H9 (cell line): ENCODE measurements at regions not wholly inside any gene's neighbourhood (a gene's known extent, or its start where the extent isn't known, plus 50 kb on each side); places are given as distances from the start of the nearest gene placed in this dataset.

Experiments
- DNase-seq: peaks from one replicate; pipeline ENCODE4 v3.0.0-alpha.2; 2017
- H2AFZ ChIP-seq: one replicate; pipeline ENCODE4 v1.6.1; 2013; ENCODE audit warnings: mild to moderate bottlenecking, low read length, control low read depth, moderate library complexity
- H2AK5ac ChIP-seq: 2 replicates; pipeline ENCODE4 v1.6.1; 2013; ENCODE audit warnings: low read length, control low read depth, mixed read lengths; ENCODE audit not compliant: insufficient read length
- H2BK120ac ChIP-seq: one replicate; pipeline ENCODE4 v1.6.1; 2013; ENCODE audit warnings: low read depth, mild to moderate bottlenecking, low read length, control low read depth, inconsistent platforms; ENCODE audit not compliant: poor library complexity, severe bottlenecking
- H2BK12ac ChIP-seq: 2 replicates; pipeline ENCODE4 v1.6.1; 2013; ENCODE audit warnings: low read length, control low read depth, mixed read lengths, low read depth; ENCODE audit not compliant: insufficient read length
- H2BK15ac ChIP-seq: 2 replicates; pipeline ENCODE4 v1.6.1; 2013; ENCODE audit warnings: low read depth, low read length, control low read depth
- H2BK20ac ChIP-seq: one replicate; pipeline ENCODE4 v1.6.1; 2013; ENCODE audit warnings: low read depth, mild to moderate bottlenecking, low read length, control low read depth, inconsistent platforms; ENCODE audit not compliant: poor library complexity, severe bottlenecking
- H2BK5ac ChIP-seq: 2 replicates; pipeline ENCODE4 v1.6.1; 2013; ENCODE audit warnings: low read length, control low read depth, mixed read lengths; ENCODE audit not compliant: insufficient read length
- H3K14ac ChIP-seq: 2 replicates; pipeline ENCODE4 v1.6.1; 2013; ENCODE audit warnings: low read length, control low read depth; ENCODE audit not compliant: insufficient read depth
- H3K18ac ChIP-seq: 2 replicates; pipeline ENCODE4 v1.6.1; 2013; ENCODE audit warnings: low read depth, mild to moderate bottlenecking, mixed read lengths, low read length, control low read depth; ENCODE audit not compliant: insufficient read length
- H3K23ac ChIP-seq: 2 replicates; pipeline ENCODE4 v1.6.1; 2013; ENCODE audit warnings: low read length, control low read depth, mixed read lengths, low read depth; ENCODE audit not compliant: insufficient read length
- H3K23me2 ChIP-seq: 2 replicates; pipeline ENCODE4 v1.6.1; 2013; ENCODE audit warnings: low read depth, mild to moderate bottlenecking, mixed read lengths, low read length, control low read depth; ENCODE audit not compliant: insufficient read length, poor library complexity, severe bottlenecking
- H3K27ac ChIP-seq: 2 replicates; pipeline ENCODE4 v1.5.1; 2013; ENCODE audit warnings: low read length, control low read depth, mixed read lengths, low read depth; ENCODE audit not compliant: insufficient read length
- H3K27me3 ChIP-seq: 2 replicates; pipeline ENCODE4 v1.6.1; 2013; ENCODE audit warnings: low read length, control low read depth, inconsistent platforms; ENCODE audit not compliant: insufficient read depth
- H3K4ac ChIP-seq: 2 replicates; pipeline ENCODE4 v1.6.1; 2013; ENCODE audit warnings: low read depth, mild to moderate bottlenecking, control low read depth, inconsistent platforms, low read length, moderate library complexity
- H3K4me1 ChIP-seq: 2 replicates; pipeline ENCODE4 v1.6.1; 2013; ENCODE audit warnings: low read length, control low read depth, inconsistent platforms; ENCODE audit not compliant: insufficient read depth
- H3K4me2 ChIP-seq: 2 replicates; pipeline ENCODE4 v1.6.1; 2013; ENCODE audit warnings: low read length, control low read depth, mixed read lengths; ENCODE audit not compliant: insufficient read length, insufficient read depth
- H3K56ac ChIP-seq: 2 replicates; pipeline ENCODE4 v1.6.1; 2013; ENCODE audit warnings: low read depth, mild to moderate bottlenecking, mixed read lengths, low read length, control low read depth; ENCODE audit not compliant: insufficient read length
- H3K79me1 ChIP-seq: 2 replicates; pipeline ENCODE4 v1.6.1; 2013; ENCODE audit warnings: low read depth, mild to moderate bottlenecking, moderate library complexity, low read length, control low read depth, inconsistent platforms; ENCODE audit not compliant: insufficient read depth, poor library complexity, severe bottlenecking
- H3K79me2 ChIP-seq: 2 replicates; pipeline ENCODE4 v1.6.1; 2013; ENCODE audit warnings: low read length, control low read depth, inconsistent platforms; ENCODE audit not compliant: insufficient read depth
- H3K9ac ChIP-seq: 2 replicates; pipeline ENCODE4 v1.6.1; 2013; ENCODE audit warnings: low read length, control low read depth, mixed read lengths; ENCODE audit not compliant: insufficient read length; ENCODE audit errors: extremely low read depth
- H3K9me3 ChIP-seq: one replicate; pipeline ENCODE4 v1.6.1; 2013; ENCODE audit warnings: low read depth, low read length, inconsistent platforms; ENCODE audit not compliant: control insufficient read depth
- H3T11ph ChIP-seq: one replicate; pipeline ENCODE4 v1.6.1; 2013; ENCODE audit warnings: mild to moderate bottlenecking, low read length, control low read depth, inconsistent platforms
- H4K20me1 ChIP-seq: one replicate; pipeline ENCODE4 v1.6.1; 2013; ENCODE audit not compliant: control insufficient read depth, insufficient read length, insufficient read depth
- H4K5ac ChIP-seq: 2 replicates; pipeline ENCODE4 v1.6.1; 2013; ENCODE audit warnings: low read depth, mild to moderate bottlenecking, mixed read lengths, low read length, control low read depth; ENCODE audit not compliant: insufficient read length
- H4K8ac ChIP-seq: replicated peaks from 2 replicates; pipeline ENCODE4 v1.6.1; 2013; ENCODE audit warnings: low read length, control low read depth, mixed read lengths, low read depth; ENCODE audit not compliant: insufficient read length
- H4K91ac ChIP-seq: 2 replicates; pipeline ENCODE4 v1.6.1; 2013; ENCODE audit warnings: low read depth, mild to moderate bottlenecking, moderate library complexity, mixed read lengths, low read length, control low read depth; ENCODE audit not compliant: insufficient read length
- H3K27ac Mint-ChIP-seq, 3 experiments: 2 replicates in 2 of 3; 3 replicates in 1 of 3; pipeline ENCODE4 v1.8.0; 2020 to 2021; ENCODE audit warnings: mixed read lengths in 3 of 3, mild to moderate bottlenecking in 1 of 3, moderate library complexity in 1 of 3
- H3K27me3 Mint-ChIP-seq: 2 replicates; pipeline ENCODE4 v1.8.0; 2021; ENCODE audit warnings: low read depth, mild to moderate bottlenecking, moderate library complexity, mixed read lengths
- H3K36me3 Mint-ChIP-seq, 3 experiments: 2 replicates in 2 of 3; 3 replicates in 1 of 3; pipeline ENCODE4 v1.8.0; 2020 to 2021; ENCODE audit warnings: low read depth in 3 of 3, mixed read lengths in 3 of 3; ENCODE audit not compliant: insufficient read depth in 1 of 3
- H3K4me1 Mint-ChIP-seq, 2 experiments: 2 replicates each; pipeline ENCODE4 v1.8.0; 2020; ENCODE audit warnings: mixed read lengths in 2 of 2
- H3K4me3 Mint-ChIP-seq, 2 experiments: 2 replicates in 1 of 2; 3 replicates in 1 of 2; pipeline ENCODE4 v1.8.0; 2020 to 2021; ENCODE audit warnings: mild to moderate bottlenecking in 2 of 2, mixed read lengths in 2 of 2, moderate library complexity in 1 of 2
- H3K9me3 Mint-ChIP-seq, 2 experiments: 2 replicates in 1 of 2; 3 replicates in 1 of 2; pipeline ENCODE4 v1.8.0; 2020; ENCODE audit warnings: mild to moderate bottlenecking in 2 of 2, mixed read lengths in 2 of 2, moderate library complexity in 1 of 2
- CTCF ChIP-seq: fragments of 200-600 bp; sonication (generic); conservative IDR thresholded peaks from 3 replicates; pipeline ENCODE4 v1.8.0; 2021; ENCODE audit warnings: antibody characterized with exemption, mild to moderate bottlenecking
- WGBS: extraction: QIAGEN DNeasy Blood & Tissue Kit; methylation state at CpG from one replicate; pipeline ENCODE4 v1.1.7; 2013; ENCODE audit warnings: missing lambda C conversion rate, low lambda C conversion rate, mixed read lengths; ENCODE audit not compliant: insufficient read length; ENCODE audit errors: extremely low coverage; 5-methylcytosine and 5-hydroxymethylcytosine counted together

- TF ChIP-seq CTCF = peak; percentile 80
- Mint-ChIP-seq H3K4me3 (no peak overlapping the region), H3K27ac (no peak overlapping the region), H3K4me1 (peaks cover 0 to 11% of the 10 kb centered on the region in 2 experiments; a peak in 1 of 4 replicates), H3K9me3 (peaks cover 0 to under 1% of the 10 kb centered on the region in 2 experiments; a peak in 1 of 5 replicates), H3K36me3 (no peaks in the 10 kb centered on the region; a peak in 1 of 7 replicates), H3K27me3 (peaks cover 2% of the 10 kb centered on the region)
- no peak overlapping the region for H3K9ac ChIP-seq
- H3K14ac ChIP-seq = no peak overlapping the region
- H3K27me3 ChIP-seq = no peaks in the 10 kb centered on the region
- no peak overlapping the region for H2AFZ ChIP-seq
- H3K9me3 ChIP-seq = no peaks in the 10 kb centered on the region
- no peak overlapping the region for H2AK5ac ChIP-seq
- no peak overlapping the region for H2BK5ac ChIP-seq
- no peak overlapping the region for H3K18ac ChIP-seq
- H2BK20ac ChIP-seq = no peak overlapping the region
- H3K23ac ChIP-seq = no peak overlapping the region
- no peak overlapping the region for H2BK12ac ChIP-seq
- H3K27ac ChIP-seq = no peak overlapping the region
- H2BK15ac ChIP-seq = no peak overlapping the region
- H4K20me1 ChIP-seq = no peaks in the 10 kb centered on the region
- no peak overlapping the region for H4K8ac ChIP-seq
- no peaks in the 10 kb centered on the region for H3K23me2 ChIP-seq
- H3K4me2 ChIP-seq = no peak overlapping the region
- H3K79me2 ChIP-seq = no peaks in the 10 kb centered on the region
- H4K5ac ChIP-seq = no peak overlapping the region
- no peaks in the 10 kb centered on the region for H3K79me1 ChIP-seq
- DNase-seq = no peak
- no peaks in the 10 kb centered on the region for H3K4me1 ChIP-seq
- WGBS = no CpG with 5 or more reads among the region's 13 CpGs
- H3K56ac ChIP-seq = no peak overlapping the region
- no peak overlapping the region for H2BK120ac ChIP-seq
- H4K91ac ChIP-seq = no peak overlapping the region
- no peak overlapping the region for H3K4ac ChIP-seq
- H3T11ph ChIP-seq = no peak overlapping the region
These were observed 50.9 kb upstream of the VASH1 start for GRCh38 chr14:76710056-76711010.
